HEK293 (cell line): ENCODE measurements at regions not wholly inside any gene's neighbourhood (a gene's known extent, or its start where the extent isn't known, plus 50 kb on each side); places are given as distances from the start of the nearest gene placed in this dataset.

Experiments used
- CTCF ChIP-seq: fragments of 450-650 bp; formaldehyde crosslinking; IDR thresholded peaks from 2 replicates; pipeline ENCODE4 v1.5.1; 2016; ENCODE audit warnings: missing biosample characterization, missing genetic modification characterization
- HOXD13 ChIP-seq: sonication (generic); formaldehyde crosslinking; IDR thresholded peaks from 2 replicates; pipeline ENCODE4 v1.8.0; 2022; ENCODE audit warnings: missing genetic modification reagents, borderline replicate concordance
- TCF7L2 ChIP-seq: IDR thresholded peaks from 2 replicates; pipeline ENCODE4 v1.6.1; 2011; ENCODE audit warnings: low read depth, mild to moderate bottlenecking, inconsistent platforms, low read length, moderate library complexity, borderline replicate concordance
- ZBTB1 ChIP-seq: fragments of 450-650 bp; formaldehyde crosslinking; IDR thresholded peaks from 2 replicates; pipeline ENCODE4 v1.5.1; 2016; ENCODE audit warnings: missing biosample characterization, missing genetic modification characterization
- ZNF169 ChIP-seq: fragments of 450-650 bp; formaldehyde crosslinking; IDR thresholded peaks from 2 replicates; pipeline ENCODE4 v1.5.1; 2016; ENCODE audit warnings: missing biosample characterization, missing genetic modification characterization
- ZNF184 ChIP-seq: fragments of 450-650 bp; IDR thresholded peaks from 2 replicates; pipeline ENCODE4 v1.5.1; 2018; ENCODE audit warnings: missing biosample characterization, mild to moderate bottlenecking, missing genetic modification characterization
- ZNF24 ChIP-seq: fragments of 450-650 bp; formaldehyde crosslinking; IDR thresholded peaks from 2 replicates; pipeline ENCODE4 v1.5.1; 2016; ENCODE audit warnings: missing biosample characterization, missing genetic modification characterization
- ZNF433 ChIP-seq: fragments of 450-650 bp; formaldehyde crosslinking; IDR thresholded peaks from 2 replicates; pipeline ENCODE4 v1.5.1; 2016; ENCODE audit warnings: missing biosample characterization, missing genetic modification characterization, low read depth
- ZNF704 ChIP-seq: fragments of 450-650 bp; formaldehyde crosslinking; IDR thresholded peaks from 2 replicates; pipeline ENCODE4 v1.5.1; 2016; ENCODE audit warnings: missing biosample characterization, missing genetic modification characterization

- TF ChIP-seq HOXD13 (CRISPR knock-in tag) (no peak), CTCF (tag by site-specific recombination) (no peak), ZNF704 (tag by site-specific recombination) (no peak), TCF7L2 (no peak), ZNF169 (tag by site-specific recombination) (no peak), ZBTB1 (tag by site-specific recombination) (no peak), ZNF184 (tag by site-specific recombination) (no peak), ZNF24 (no peak), ZNF433 (tag by site-specific recombination) (no peak)
Measured at GRCh38 chr18:53603276-53603675, 621.2 kb downstream of the MBD2 start.
